HG03097 (cell line): ENCODE measurements at regions not wholly inside any gene's neighbourhood (a gene's known extent, or its start where the extent isn't known, plus 50 kb on each side); places are given as distances from the start of the nearest gene placed in this dataset.

Experiments used
- ATAC-seq: cut with Tn5 transposase; IDR thresholded peaks from one replicate; pipeline ENCODE4 v1.9.1; 2021; ENCODE audit not compliant: unreplicated experiment, low FRiP score

DNA sequence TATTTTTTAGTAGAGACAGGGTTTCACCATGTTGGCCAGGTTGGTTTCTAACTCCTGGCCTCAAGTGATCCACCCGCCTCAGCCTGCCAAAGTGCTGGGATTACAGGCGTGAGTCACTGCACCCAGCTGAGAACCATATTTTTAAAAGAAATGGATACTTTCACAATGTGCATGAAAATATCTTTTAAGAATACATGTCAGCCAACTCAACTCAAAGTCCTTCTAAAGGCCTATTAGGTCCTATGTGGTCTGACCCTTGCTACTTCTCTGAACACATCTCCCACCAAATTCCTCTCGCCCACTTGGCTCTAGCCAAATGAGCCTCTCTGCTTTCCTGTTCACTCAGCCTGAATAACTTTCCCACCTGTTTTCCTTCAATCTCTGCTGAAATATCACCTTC is 119.6 kb downstream of the MTX2 start:
- ATAC-seq = no peak

DNA sequence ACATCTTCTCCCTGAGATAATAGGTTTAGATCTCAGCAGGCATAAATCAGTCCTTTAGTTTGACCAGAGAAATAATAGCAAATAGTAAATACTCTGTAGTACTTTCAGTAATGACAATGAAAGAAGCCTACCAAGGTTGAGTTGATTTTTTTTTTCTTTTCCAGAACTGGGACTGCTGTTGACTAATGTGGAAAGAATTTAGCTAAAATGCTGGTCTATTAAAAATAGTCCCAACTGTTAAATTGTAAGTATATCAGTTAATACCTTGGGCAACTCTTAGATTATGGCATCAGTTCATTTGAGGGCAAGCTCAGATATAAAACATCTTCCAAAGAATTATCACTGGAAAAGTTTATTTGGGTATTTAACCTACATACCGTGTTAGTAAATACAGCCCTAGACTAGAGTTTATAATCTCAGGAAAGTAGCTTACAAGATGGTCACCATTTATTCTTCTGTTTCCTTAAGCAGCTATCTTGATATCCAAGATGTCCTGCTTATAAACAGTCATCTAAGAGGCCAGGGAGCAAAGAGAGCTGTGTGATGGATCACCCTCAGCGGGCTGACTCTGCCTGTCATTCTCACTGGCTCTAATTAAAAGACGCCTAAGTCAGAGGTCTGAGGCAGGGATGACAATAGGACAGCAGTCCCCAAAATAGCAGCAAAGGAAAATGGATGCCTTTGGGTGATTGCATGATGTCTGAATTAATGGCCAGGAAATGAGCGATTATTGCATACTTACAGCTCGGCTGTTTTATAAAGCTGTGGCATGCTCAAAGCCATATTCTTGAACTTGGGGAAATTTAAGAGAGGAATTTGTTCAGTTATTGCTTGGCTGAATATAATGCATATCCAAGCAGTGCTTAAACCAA is 121.3 kb downstream of the MTX2 start:
- ATAC-seq = no peak

DNA sequence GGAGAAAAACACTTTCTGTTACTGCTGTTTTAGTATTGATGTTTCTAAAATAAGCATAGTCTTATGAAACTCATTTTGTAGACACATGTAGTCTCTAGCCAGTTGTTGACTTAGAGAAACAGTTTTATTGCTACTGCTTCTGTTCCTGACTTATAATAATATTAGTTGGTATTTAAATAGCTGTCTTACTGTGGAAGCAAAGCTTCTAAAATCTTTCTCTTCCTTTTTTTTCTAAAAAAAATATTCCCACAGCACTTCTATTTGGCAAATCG is 121.8 kb downstream of the MTX2 start:
- ATAC-seq = no peak

DNA sequence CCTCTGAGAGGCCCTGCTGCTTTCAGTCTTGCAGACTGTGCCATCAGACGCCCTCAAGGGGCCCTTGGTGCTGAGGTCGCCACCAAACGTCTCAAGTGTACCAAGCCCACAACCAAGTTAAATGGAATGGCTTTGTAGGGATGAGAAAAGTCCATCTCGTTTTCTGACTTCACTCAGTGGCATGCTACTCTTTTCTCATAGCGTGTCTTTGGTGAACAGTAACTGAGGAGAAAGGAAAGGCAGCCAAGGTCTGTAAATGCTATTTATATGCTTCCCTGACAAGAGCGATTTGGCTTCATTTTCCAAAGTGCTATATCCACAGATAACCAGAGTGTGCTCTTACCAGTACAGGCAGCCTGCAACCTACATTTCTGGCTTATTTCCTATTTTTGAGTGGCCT is 123.0 kb downstream of the MTX2 start:
- ATAC-seq = no peak

DNA sequence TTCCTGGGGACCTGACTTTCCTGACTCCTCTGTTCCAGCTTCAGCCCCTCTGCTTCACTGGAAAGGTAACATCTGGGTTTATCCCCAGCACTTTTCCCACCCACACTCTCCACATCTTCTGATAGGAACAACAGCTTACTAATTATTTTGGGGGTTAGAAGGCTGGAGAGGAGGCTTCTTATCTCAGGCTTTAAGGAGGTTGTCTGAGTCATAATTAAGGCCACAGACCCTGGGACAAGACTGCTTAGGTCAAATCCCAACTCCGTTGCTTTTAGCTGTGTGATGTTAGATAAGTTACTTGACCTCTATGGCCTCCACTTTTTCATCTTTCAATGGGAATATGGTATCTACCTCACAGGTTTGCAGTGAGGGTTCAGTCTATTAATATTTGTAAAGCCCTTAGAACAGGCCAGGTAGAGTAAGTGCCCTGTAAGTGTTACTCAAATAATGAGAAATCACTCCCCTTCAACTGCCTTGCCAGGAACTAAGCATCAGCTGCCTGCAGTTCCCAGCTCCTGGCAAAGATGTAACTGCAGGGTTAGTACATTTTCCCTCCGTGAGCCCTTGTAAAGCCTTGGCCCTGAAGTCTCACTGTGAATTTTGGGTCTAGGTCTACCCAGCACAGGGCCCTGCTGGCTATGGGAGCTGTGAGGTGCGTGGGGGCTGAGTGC is 123.6 kb downstream of the MTX2 start:
- no peak for ATAC-seq

DNA sequence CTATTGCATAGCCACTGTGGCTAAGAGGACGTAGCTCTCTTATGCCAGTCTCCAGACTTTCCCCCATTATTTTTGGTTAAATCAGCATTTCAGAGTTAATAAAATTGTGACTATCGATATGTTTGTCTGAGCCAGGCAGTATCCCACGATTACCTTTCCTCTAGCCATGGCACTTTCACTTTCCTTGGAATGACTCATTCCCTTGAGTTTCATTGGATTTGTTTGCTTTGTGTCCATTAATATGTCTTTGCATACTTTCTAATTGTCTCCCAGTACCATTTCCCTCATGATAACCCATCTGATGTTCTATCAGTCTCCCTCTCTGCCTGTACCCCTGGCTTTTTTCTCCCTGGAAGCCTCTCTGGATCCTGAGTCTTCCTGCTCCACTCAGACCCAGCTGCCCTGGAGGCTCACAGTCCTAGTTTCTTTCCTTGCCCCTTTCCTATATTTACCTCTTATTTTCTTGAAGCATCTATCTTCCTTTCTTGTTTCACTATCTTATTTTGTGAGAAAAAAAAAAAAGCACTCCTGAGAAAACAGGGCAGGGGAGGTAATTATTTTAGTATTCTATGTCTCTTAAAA is 126.1 kb downstream of the MTX2 start:
- ATAC-seq = no peak

DNA sequence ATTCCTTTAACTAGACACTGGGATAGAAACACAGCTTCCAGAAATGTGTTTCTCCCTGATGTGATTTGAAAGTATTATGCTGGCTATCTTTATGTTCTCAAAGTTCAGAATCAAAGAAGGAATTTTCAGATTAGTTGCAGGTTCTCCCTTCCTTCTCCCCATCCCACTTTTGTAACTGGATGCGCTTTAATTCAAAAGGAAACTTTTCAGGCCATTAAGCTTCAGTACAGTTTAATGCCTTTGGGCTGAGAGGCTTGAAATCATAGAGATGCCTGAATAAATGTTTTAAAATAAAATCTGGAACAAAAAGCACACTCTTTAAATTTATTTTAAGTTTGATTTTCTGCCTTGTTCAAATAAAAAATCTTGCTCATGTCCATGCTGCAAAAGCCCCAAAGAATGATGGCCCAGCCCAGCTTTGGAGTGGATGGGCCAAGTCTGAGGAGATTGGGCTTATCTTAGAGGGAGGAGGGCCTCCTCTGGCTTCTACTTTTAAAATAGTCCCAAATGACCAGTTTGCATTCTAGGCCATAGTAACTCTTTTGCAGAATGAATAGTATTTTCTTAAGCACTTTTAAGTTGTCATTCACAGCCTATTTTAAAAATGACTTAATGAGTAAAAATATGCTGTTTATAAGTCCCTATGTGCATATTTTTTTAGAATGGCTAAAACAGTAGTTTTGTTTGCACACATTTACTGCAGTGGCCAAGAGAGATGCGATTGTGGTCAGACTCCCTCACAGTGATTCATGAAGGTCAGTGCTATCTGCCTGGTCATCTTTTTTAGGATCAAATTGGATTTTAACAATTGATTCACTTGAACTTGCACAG is 129.2 kb downstream of the MTX2 start:
- no peak for ATAC-seq

DNA sequence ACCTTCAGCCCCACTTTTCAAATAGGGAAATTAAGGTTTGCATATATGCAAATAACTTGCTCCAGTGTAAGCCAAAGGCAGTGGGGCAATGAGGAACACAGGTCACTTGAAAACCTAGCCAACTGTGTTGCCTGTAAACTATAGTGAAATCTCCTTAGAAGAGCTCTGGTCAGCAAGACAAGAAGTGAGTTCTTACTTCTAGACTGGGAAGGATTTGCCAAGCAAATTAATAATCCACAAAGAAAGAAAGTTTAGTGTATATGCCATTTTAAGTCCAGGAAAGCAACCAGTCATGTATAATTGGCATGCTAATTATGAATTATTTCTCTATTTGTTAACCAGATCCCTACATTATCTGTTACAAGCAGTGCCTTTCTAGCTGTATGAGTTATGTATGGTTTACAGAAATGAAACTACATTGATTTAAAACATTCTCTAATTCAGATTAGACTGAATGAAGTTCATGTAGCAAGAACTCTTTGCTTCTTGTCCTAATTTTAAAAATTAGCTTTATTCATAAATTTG is 129.9 kb downstream of the MTX2 start:
- no peak for ATAC-seq

DNA sequence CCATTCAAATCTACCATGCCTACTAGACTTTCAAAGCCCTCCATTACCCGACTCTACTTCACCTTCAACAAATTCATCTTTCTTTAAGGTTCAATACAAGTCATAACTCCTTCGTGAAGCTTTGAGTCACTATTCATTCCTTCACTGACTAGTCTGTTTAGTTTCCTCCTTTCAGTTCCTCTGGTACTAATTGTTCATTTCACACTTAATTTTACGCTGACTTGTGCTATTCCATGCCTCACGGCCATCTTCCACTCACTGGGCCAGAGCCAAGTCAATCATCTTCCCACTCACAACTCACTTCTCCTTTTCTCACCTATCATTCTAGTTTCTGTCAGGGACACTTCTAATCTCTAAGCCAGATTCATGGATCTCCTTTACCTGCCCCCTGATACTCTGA is 136.2 kb downstream of the MTX2 start:
- no peak for ATAC-seq

DNA sequence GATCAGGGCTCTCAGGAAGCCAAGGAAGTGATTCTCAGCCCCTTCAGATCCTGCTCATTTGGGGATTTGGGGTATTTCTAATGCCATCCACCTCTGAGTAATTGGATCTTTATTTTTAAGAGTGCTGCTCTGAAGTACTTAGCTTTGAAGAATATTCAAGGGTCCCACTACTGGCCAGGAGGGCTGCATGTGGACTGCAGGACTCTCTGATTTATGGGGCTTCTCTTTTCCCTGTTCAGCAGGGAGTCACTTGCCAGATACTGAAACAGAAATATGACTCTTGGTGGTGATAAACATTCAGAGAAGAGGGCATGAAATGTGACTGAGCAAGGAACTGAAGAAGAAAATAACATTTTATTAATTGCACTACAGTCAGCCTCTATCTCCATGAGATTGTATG is 138.5 kb downstream of the MTX2 start:
- no peak for ATAC-seq

DNA sequence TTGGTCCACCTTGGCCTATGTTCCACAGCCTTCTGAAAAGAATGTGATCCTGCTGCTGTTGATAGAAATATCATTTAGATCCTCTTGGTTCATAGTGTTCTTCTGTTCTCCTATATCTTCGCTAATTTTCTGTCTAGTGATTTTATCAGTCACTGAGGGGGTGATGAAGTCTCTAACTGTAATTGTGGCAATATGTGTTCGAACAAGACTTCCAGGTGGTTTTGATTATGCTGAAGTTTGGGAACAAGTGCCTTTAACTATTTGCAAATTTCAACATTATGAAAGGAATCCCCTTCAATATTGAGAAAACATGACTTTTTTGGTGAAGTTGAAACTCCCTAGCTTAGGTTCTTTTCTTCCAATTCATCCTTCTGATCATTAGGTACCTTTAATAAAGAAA is 140.4 kb downstream of the MTX2 start:
- ATAC-seq = no peak

DNA sequence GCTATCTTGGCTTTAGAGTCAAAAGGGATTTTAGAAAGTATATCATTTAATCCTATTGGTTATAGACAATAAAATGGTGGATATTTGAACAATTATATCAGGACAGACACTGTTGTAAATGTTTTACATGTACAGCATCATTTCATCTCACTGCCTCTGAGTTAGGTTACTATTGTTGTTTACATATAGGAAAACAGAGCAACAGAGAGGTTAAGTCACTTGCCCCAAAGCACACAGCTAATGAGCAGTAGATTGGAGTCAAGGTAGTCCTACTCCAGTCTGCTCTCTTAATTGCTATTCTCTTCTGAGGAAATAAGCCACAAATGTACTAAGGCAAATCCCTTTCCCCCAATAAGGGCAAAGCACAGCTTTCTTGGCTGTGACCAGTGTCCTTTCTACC is 142.9 kb downstream of the MTX2 start:
- no peak for ATAC-seq

DNA sequence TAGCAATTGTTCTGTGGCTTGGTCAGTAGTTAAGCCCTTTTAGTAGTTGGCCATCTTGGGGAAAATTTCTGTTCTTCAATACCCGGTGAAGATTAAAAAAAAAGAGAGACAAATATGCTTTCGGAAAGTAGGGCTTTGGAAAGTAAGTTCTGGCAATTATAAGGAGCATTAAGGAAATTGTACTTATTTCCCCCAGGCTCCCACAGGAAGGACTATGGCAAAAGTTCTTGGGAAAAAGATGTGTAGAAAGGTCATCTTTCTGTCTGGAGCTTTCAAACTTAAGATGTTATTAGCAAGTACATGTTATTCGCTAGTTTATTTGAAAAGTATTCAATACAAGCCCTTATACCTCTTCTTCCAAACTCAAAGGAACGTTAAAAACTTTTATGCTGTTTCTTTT is 144.5 kb downstream of the MTX2 start:
- ATAC-seq = no peak

DNA sequence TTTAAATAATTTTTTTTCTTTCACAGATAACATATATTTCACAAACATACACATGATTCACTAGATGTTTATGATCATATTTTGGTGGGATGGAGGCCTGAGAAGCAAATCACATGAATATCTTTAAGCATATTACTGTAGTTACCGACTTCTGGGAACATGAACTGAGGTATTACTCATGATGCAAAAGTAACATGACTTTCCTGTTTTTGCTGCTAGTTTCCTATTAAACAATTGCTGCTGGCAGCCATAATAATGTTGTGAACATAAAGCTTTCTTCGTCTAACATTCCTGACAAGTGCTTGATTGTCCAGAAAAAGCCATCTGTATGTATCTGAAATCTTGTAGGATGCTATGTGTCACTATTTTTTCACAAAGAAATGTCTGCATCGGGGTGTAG is 145.4 kb downstream of the MTX2 start:
- no peak for ATAC-seq

DNA sequence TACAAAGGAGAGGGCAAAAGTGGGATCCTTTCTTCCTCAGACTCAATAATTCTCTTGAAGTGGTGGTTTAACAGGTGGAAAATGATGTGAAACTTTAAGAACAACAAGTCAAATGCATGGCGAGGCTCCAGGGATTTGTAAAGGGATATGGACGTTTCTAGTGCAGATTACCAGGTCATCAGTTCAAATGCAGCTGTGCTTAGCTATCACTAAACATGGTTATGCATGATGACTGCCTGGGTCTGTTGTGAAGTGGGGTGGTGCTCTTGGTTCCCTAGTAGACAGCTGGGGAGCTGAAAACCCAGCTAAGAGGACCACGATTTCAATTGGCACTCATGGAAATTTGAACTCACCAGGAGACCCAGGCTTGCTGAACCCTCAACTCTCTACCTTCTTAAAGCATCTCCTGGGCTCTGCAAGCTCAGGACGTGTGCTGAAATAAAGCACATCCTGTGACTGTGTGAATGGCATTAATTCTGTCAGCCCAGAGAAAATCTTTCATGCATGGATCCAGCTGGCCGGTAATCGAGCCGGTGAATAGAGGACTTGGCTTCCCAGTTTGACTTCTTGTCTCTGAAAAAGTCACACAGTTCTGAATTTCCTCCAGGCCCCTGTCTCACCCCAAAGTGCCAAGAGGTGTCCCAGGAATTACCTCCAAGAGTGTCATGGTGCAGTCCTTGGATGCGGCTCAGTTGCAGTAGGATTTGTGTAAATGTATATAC is 146.1 kb downstream of the MTX2 start:
- no peak for ATAC-seq

DNA sequence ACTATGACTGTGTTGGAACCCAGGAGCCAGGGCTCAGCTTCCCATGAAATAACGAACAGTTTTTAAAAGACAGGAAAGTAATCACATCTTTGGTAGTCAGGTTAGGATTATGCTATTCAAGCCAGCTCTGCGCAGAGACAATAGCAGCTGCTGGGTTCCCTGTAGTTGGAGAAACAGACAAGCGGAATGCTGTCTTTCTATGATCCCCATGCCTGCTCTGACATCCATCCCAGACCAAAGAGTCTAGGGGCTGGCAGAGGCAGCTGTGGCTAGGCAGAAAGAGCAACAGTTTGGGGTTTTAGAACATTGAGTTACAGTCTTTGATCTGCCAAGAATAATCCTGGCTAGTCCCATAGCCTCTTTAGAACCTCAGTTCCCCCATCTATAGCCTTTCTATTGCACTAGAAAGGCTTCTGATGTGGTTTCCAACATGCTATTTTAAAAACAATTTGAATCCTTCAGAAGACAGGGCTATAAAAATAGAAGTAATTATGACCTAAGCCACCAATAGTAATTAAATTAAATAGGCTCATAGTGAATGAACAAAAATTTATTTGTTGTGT is 146.8 kb downstream of the MTX2 start:
- no peak for ATAC-seq

DNA sequence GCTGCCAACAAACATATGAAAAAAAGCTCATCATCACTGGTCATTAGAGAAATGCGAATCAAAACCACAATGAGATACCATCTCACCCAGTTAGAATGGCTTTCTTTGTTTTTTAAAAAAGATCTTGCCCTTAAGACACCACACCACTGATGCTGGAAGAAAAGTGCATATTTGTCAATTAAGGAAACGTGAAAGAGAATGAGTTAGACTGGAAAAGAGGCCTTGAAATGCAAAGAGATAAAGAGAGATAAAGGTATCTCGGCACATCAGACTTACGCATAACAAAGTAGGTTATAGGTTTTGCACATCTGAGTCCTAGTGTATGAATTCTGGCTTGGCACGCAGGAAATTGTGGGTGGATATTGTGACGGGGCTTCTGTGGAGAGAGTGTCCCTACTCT is 149.5 kb downstream of the MTX2 start:
- no peak for ATAC-seq

DNA sequence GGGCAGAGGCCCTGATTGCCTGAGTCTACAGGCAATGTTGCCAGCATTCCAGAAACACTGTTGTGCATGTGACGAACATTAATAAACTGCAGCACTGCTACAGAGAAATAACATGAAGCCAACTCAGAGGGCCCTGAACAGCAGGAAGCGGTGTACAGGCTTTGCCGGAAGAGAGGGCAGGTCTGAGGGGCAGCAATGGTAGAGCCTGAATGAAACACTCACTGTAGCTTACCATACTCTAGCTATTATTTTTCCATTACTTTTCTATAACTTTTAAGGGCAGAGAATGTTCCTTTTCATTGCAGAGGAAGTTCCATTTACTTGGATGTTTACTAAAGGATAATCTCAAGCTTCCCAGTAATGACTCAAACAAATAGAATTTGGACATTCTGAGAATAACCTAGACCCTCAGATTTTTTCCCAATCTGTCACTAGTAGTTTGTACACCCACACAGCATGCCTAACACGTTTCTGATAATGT is 150.4 kb downstream of the MTX2 start:
- ATAC-seq = no peak

DNA sequence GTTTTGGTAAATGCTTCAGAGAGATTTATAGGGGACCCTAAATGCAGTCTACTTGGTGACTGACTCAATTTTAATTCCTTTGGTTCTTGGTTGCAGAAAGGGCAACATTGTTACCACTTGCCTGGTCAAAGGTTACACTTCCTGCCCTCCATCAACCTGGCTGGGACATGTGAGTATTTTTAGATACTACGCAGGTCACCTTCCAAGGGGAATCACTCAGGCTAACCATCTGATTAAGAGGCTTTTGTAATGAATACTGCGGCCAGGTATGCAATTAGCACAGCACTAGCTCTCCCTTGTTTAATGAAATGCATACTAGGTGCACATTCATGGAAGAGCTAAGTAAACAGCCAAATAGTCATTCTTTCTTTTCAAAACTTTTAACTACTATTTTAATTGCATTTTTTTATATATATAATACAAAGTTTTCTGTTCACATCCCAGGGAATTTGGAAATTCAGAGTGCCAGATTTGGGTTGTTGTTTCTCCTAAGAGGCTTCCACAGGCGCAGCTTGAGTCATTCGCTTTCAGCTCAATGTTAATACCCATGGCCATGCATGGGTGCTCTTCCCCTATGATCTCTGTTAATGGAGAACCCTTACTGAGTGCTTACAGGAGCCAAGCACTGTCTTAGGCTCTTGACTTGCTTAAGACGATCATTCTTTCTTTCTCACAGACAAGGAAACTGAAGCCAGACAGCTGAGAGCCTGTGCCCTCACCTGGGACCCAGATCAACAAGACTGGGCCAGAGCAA is 152.2 kb downstream of the MTX2 start:
- no peak for ATAC-seq
